ENCODE measurements at regions not wholly inside any gene's neighbourhood (a gene's known extent, or its start where the extent isn't known, plus 50 kb on each side); places are given as distances from the start of the nearest gene placed in this dataset.
"Not testable (repeated sequence)": the region's sequence is repeated elsewhere in the genome, so short reads cannot be mapped to it uniquely, and the experiment has no call there.

DNA sequence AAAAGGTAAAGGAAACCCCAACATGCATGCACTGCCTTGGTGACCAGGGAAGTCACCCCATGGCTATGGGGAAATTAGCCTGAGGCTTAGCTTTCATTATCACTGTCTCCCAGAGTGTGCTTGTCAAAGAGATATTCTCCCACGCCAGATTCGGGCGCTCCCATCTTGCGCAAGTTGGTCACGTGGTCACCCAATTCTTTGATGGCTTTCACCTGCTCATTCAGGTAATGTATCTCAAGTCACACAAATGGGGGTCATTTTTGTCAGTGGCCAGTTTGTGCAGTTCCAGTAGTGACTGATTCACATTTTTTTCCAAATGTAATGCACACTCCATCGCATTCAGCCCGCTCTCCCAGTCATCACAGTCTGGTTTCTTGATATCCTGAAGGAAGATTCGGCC, 107.6 kb upstream of the UBE2E3 start:
- not testable (repeated sequence) for TF ChIP-seq POLR2A, POU2F2, POLR2AphosphoS5, TAF1, SPI1 (IDR thresholded peaks at IDR 0.05; ENCODE audit: low read depth, low read length)
